H1 (cell line): ENCODE measurements at regions not wholly inside any gene's neighbourhood (a gene's known extent, or its start where the extent isn't known, plus 50 kb on each side); places are given as distances from the start of the nearest gene placed in this dataset.

ENCODE experiments used
- BRCA1 ChIP-seq: IDR thresholded peaks from 2 replicates; pipeline ENCODE4 v1.6.1; 2012; ENCODE audit warnings: low read depth, low read length, improper control_type of control experiment
- CREB1 ChIP-seq: IDR thresholded peaks from 2 replicates; pipeline ENCODE4 v1.6.1; 2012; ENCODE audit warnings: inconsistent platforms
- CTBP2 ChIP-seq: IDR thresholded peaks from 2 replicates; pipeline ENCODE4 v1.7.0; 2011; ENCODE audit warnings: borderline replicate concordance, mild to moderate bottlenecking, moderate library complexity, mixed read lengths, low read length; ENCODE audit not compliant: insufficient read depth, insufficient read length
- CTCF ChIP-seq, 3 experiments: IDR thresholded peaks; 1 replicate in 2 of 3; 2 replicates in 1 of 3; pipeline versions ENCODE4 v1.5.1 to v1.6.1; 2011; ENCODE audit warnings: low read length in 3 of 3, mild to moderate bottlenecking in 3 of 3, inconsistent platforms in 2 of 3, low read depth in 1 of 3, moderate library complexity in 1 of 3; ENCODE audit not compliant: insufficient read depth in 1 of 3; ENCODE audit errors: control extremely low read depth in 1 of 3
- EP300 ChIP-seq, 2 experiments: IDR thresholded peaks; 1 replicate in 1 of 2; 2 replicates in 1 of 2; pipeline ENCODE4 v1.6.1; 2011 to 2012; ENCODE audit warnings: low read depth in 2 of 2, low read length in 2 of 2, mild to moderate bottlenecking in 2 of 2, borderline replicate concordance in 1 of 2, inconsistent platforms in 1 of 2, moderate library complexity in 1 of 2
- EZH2 ChIP-seq: fragments of 200-600 bp; sonication (generic); IDR thresholded peaks from 2 replicates; pipeline ENCODE4 v1.7.1; 2012; ENCODE audit warnings: low read depth, mild to moderate bottlenecking, moderate library complexity, low read length, inconsistent platforms; ENCODE audit not compliant: severe bottlenecking
- HDAC2 ChIP-seq, 2 experiments: fragments of 300-600 bp in 1 of 2; sonication (generic) in 1 of 2; IDR thresholded peaks; 2 replicates each; pipeline ENCODE4 v1.6.1; 2011 to 2012; ENCODE audit warnings: low read depth in 2 of 2, low read length in 2 of 2, mild to moderate bottlenecking in 2 of 2, moderate library complexity in 2 of 2, borderline replicate concordance in 1 of 2, inconsistent platforms in 1 of 2
- MAX ChIP-seq: IDR thresholded peaks from 2 replicates; pipeline ENCODE4 v1.6.1; 2012; ENCODE audit warnings: inconsistent platforms
- NANOG ChIP-seq: IDR thresholded peaks from 2 replicates; pipeline ENCODE4 v1.6.1; 2011; ENCODE audit warnings: low read length, low read depth, mild to moderate bottlenecking, inconsistent platforms; ENCODE audit not compliant: insufficient read depth, poor library complexity, severe bottlenecking
- PHF8 ChIP-seq: fragments of 200-600 bp; sonication (generic); conservative IDR thresholded peaks from 2 replicates; pipeline ENCODE4 v1.7.1; 2012; ENCODE audit warnings: low read depth, mild to moderate bottlenecking, inconsistent platforms, low read length, moderate library complexity
- POLR2A ChIP-seq, 2 experiments: IDR thresholded peaks; 1 replicate in 1 of 2; 2 replicates in 1 of 2; pipeline ENCODE4 v1.6.1; 2011; ENCODE audit warnings: low read depth in 2 of 2, low read length in 2 of 2, mild to moderate bottlenecking in 2 of 2; ENCODE audit errors: control extremely low read depth in 1 of 2
- RAD21 ChIP-seq, 2 experiments: IDR thresholded peaks in 1 of 2; conservative IDR thresholded peaks in 1 of 2; 2 replicates each; pipeline ENCODE4 v1.6.1; 2011; ENCODE audit warnings: low read depth in 2 of 2, low read length in 2 of 2, improper control_type of control experiment in 1 of 2, inconsistent platforms in 1 of 2, mild to moderate bottlenecking in 1 of 2, moderate library complexity in 1 of 2
- RBBP5 ChIP-seq: IDR thresholded peaks from 2 replicates; pipeline ENCODE4 v1.7.1; 2012; ENCODE audit warnings: low read depth, mild to moderate bottlenecking, inconsistent platforms, low read length, moderate library complexity, borderline replicate concordance
- RFX5 ChIP-seq: IDR thresholded peaks from 2 replicates; pipeline ENCODE4 v1.6.1; 2011; ENCODE audit warnings: low read depth, low read length, improper control_type of control experiment, borderline replicate concordance

GRCh38 chr21:27693376-27693775 is 726.5 kb upstream of the ADAMTS5 start:
- TF ChIP-seq EZH2 (no peak), RAD21 (IDR thresholded peaks at IDR 0.05 in 1 of 2, conservative IDR thresholded peaks at IDR 0.05 in 1 of 2; ENCODE audit: low read depth in 2 of 2, low read length in 2 of 2) (no peak), MAX (no peak), RFX5 (no peak), CREB1 (no peak), PHF8 (no peak), CTCF (IDR thresholded peaks at IDR 0.05; ENCODE audit: control extremely low read depth in 1 of 3, insufficient read depth in 1 of 3, low read depth in 1 of 3, low read length in 3 of 3) (no peak), EP300 (IDR thresholded peaks at IDR 0.05; ENCODE audit: borderline replicate concordance in 1 of 2, low read depth in 2 of 2, low read length in 2 of 2) (no peak), POLR2A (IDR thresholded peaks at IDR 0.05; ENCODE audit: control extremely low read depth in 1 of 2, low read depth in 2 of 2, low read length in 2 of 2) (no peak), HDAC2 (IDR thresholded peaks at IDR 0.05; ENCODE audit: borderline replicate concordance in 1 of 2, low read depth in 2 of 2, low read length in 2 of 2) (no peak), NANOG (no peak), RBBP5 (no peak), CTBP2 (no peak), BRCA1 (no peak)
